NOMO-1 treated with DMSO at 0.1 percent for 48 hours (cell line): ENCODE measurements at regions not wholly inside any gene's neighbourhood (a gene's known extent, or its start where the extent isn't known, plus 50 kb on each side); places are given as distances from the start of the nearest gene placed in this dataset.

Source experiments
- DNase-seq: peaks from one replicate; lab custom pipeline; 2025; ENCODE audit not compliant: unreplicated experiment; lab: John Stamatoyannopoulos, UW

DNA sequence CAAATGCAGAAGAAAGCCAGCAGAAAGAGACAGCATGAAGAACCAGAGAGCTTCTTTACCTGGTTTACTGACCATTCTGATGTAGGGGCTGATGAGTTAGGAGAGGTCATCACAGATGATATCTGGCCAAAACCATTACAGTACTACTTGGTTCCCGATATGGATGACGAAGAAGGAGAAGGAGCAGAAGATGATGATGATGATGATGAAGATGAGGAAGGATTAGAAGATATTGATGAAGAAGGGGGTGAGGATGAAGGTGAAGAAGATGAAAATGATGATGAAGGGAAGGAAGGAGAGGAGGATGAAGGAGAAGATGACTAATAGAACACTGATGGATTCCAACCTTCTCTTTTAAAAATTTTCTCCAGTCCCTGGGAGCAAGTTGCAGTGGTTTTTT, 178.2 kb upstream of the CRY1 start:
- DNase-seq = no peak

DNA sequence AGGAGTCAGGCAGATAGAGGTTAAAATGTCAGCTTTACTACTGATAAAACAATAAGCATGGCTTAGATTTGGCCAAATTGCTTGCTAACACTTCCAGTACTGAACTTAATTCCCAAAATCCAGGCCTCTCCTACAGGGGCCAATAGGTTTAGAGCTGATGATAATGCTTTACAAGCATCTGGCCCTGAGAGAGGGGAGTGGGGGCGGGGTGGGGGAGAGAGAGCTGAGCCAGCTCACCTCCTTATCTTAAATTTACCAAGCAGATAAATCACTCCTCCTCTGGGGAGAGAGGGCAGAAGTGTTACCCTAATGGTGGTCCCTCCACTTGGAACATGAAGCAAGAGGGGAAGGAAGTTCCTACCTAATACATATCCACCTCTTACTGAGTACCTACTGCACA, 182.2 kb upstream of the CRY1 start:
- no peak for DNase-seq

DNA sequence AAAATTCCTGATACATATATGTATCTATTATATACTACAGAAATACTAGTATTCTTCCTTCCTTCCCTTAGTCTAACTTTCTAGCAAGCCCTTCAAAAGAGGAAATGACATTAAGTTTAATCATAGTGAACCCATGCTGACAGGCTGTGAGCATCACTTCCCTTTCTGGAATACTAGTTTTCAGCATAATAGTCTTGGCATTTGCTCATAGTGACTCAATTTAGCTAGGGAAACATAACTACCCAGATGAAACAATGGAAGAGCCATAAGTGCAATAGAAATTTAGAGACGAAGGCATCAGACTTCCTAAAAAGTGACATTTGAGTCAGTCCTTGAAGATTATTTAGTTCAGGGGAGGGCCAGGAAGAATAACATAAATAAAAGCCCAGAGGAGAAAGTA, 184.5 kb upstream of the CRY1 start:
- peak; percentile 85 for DNase-seq

DNA sequence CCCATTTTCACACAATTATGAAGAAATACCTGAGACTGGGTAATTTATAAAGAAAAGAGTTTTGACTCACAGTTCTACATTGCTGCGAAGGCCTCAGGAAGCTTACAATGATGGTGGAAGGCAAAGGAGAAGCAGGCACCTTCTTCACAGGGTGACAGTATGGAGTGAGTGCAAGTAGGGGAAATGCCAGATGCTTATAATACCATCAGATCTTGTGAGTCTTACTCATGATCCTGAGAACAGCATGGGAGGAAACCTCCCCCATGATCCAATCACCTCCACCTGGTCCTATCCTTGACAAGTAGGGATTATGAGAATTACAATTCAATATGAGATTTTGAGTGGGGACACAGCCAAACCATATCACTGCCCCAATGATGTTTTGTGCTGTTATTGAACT, 189.3 kb upstream of the CRY1 start:
- DNase-seq = no peak

DNA sequence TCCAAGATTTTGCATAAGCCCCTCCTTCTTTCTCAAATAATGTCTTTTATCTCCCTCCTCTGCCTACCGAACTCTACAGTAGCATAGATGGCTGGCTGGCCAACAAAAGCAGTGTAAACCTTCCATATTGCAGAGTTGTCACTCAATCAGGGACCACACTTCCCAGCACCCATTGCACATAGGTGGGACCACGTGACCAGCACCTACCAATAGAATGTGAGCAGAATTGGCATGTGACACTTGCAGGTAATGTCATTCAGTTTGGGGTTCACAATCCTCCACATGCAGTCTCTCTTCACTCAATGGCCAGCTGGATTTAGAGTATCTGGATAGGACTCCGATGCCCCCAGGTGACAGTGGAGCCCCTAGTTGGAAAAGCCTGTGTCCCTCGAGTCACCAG, 190.3 kb upstream of the CRY1 start:
- DNase-seq = no peak

DNA sequence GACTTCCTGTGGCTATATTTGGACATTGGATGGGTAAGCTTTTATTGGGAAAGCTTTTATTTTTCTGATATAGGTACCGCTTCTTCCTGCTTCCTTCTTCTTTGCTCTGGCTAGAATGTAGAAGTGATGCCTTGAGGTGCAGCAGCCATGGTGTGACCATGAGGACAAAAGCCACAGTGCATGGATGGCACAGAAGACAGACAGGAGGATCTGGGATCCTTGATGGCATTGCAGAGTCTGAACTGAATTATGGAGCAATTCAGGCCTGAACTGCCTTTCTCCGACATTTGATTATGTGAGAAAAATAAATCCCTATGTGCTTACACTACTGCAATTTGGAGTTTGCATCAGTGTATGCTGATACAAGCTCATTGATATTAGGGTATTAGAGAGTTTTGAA, 191.3 kb upstream of the CRY1 start:
- DNase-seq = no peak

DNA sequence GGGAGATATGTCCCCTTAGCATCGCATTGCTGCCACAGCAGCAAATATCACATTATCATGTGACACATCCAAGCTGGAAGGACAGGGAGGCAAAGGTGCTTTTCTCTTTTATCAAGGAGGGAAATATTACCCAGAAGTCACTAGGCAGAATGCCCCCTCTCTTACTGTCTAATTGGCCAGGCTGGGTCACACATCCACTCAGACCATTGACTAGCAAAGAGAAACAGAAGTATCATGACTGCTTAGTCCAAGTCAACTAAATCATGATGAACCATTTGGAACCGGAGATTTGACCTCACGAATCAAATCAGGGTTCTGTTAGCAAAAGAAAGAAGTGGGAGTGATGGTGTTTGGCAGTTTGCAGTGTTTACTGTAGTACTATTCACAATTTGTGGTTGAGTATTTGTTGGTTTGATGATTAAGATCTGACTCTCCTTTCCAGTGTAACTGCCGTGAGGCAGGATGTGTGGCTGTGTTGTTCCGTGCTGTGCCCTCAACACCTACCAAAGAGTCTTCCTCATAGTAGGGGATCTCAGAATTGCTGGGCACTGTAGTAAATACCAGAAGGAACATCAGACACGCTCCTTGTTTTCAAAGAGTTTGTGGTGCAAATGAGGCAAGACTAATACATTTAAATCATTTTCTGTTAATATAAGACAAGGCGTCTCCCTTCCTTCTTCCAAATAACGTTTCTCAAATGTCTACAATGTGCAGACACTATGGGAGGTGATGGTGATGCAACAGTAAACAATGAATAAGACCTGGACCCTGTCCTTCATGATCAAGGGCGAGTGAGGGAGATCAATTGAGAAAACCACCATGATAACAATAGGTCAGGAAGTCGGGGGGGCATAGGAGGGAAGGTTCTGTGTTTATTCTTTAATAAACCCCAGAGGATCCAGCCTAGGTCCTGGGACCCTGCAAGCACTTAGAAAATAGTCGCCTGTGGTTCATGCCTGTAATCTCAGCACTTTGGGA, 194.4 kb upstream of the CRY1 start:
- no peak for DNase-seq

DNA sequence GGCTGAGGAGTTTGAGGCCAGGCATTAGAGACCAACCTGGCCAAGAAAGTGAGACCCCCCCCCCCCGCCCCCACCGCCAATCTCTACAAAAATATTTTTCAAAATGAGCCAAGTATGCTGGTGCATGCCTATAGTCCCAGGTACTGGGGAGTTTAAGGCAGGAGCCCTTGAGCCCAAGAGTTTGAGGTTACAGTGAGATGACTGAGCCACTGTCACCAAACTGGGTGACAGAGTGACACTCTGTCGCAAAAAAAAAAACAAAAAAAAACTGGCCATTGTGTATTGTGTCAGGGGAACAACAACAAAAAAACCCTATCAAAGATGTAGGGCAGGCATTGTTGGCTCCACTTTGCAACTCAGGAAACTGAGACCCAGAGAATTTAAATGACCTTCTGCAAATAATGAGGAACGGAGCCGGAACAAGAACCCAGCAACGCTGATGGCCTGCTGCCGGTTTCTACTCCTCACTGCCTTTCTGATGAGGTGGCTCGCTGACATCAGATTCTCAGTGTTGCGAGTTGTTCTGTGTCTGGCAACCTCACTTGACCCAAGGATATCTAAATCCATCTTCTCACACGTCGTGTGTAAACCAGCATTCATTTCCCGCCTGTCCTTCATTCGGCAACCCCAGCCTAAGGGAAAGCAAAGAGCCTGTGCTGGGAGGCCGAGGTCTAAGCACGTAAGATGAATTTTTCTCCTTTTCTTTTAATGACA, 195.2 kb upstream of the CRY1 start:
- DNase-seq = no peak

DNA sequence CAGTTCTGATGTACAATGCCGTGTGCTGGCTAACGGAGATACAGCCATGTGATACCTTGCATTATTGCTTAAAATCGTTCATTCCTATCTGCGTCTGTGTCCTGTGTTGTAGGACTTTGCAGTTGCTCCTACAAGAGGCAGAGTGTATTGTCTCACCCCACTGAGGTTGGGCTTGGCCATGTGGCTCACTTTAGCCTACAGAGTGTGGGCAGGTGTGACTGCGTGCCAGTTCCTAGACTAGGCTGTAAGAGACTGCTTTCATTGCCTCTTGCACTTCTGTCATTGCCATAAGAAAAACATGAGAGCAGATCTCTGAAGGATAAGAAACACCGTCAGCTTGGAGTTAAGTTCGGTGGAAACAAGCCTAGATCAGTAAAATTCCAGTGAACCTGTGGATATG, 197.7 kb upstream of the CRY1 start:
- DNase-seq = no peak

DNA sequence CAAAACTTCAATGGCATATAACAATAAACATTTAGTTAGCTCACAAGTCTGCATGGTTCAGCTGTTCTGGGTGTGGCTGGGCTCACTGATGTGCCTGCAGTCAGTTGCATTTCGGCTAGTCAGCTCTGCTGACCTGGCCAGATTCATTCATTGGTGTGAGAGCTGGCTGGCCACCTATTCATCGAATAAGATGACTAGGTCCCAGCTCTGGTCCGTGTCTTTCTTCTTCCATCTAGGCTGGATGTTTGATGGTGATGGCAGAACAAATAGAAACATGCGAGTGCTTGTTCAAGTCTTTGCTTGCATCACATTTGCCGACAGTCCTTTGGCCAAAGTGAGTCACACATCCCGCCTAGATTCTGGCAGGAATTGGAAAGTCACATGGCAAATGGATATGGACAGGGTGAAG, 203.3 kb upstream of the CRY1 start:
- DNase-seq = no peak

DNA sequence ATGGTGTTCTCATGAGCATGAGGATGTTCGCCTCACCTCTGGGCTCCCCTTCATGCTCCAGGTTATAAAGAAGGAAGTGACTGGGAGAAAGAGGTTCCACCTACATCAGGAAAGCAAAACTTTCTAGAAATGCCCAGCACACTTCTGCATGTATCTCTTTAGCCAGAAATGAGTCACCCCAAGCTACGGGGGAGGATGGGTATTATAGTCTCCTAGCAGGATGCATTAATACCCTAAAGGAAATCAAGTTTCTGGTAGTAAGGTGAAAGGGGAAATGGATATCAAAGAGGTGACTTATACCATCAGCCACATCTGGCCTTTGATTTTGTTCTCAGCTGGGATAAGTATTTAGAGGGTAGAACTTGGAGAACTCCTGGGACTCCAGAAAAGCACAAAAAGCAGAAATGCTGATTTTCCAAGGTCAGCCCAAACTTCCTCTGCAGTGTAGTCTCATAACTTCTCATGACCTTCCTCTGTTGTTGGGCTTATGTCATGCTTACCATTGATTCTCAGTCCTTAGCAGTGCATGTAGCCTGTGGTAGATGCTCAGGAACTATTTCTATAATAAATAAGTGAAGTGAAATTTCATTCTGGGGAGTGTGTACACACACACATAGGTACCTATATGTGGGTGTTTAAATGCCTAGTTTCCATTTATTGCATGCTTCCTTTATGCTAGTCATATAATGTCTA, 209.4 kb upstream of the CRY1 start:
- DNase-seq = no peak

DNA sequence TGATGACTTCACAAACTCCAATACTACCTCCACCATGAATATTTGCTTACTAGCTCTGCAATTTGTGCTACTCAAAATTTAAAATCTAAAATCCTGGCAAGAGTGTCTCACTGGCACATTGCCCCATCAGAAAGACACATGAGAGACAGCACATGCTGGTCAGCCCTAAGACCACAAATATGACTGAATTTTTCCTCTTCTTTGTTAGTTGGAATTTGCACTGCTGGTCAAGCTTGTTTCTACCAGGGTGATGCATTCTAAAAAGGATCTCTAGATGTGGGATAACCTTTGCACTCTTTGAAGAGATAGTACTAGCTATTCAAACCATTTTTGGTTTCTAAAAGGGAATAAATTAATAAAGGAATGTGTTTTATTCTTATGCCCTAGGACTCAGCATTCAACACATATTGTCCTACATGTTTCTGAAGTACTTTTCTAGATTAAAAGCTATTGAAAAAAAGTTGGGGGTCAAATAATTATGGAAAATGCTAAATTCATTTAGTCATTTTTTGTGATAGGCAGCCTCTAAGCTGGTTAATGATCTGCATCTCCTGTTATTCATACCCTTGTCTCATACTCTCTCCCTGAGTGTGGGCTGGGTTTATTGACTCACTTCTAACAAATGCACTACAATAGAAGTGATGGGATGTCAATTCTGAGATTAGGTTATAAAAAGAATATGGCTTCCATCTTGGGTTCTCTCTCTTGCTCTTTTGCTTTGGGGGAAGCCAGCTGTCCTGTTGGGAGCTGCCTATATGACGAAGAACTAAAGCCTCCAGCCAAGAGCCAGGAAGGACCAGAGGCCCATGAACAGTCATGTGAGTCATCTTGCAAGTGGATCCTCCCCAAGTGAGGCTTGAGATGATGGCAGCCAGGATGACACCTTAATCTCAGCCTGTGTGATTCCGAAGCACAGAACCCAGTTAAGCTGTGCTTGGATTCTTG, 211.5 kb upstream of the CRY1 start:
- no peak for DNase-seq

DNA sequence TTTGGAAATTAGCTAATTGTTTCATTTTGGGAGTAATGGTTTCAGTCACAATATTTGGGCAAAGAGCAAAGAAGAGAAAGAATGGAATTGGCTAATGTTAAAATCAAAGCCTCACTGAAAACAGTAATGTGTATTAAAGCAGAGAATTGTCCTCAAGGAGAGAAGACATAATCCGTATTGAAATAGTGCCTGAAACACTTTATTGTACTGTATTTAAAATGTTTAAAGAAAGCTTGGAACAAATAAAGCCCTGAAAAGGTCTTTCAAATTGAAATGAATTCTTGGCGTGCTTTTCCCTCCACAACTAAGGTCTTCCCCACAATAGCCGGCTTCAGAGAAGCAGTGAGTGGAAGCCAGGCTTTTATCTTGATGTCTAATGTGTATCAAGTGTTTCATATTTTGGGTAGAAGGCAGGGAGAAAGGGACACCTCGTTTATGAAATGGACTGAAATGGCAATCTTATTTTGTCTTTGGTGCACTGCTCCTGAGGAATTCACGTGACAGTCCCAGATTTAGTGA, 212.9 kb upstream of the CRY1 start:
- no peak for DNase-seq

DNA sequence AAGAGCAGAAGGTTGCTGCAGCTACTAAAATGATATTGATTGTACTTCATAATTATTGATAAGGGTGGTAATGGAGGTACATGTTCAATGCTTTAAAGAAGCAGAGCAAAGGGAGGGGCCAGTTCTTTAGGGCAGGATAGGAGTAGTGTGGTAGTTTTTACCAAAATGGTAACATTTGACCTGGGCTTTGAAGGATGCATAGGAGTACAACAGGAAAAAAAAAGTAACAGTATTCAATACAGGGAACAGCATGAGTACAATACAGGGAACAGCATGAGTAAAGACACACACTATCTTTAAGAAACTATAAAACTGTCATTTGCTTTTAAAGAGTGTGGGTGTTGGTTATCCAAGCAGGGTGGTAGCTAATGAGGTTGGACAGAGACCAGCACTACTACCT, 215.0 kb upstream of the CRY1 start:
- DNase-seq = no peak

DNA sequence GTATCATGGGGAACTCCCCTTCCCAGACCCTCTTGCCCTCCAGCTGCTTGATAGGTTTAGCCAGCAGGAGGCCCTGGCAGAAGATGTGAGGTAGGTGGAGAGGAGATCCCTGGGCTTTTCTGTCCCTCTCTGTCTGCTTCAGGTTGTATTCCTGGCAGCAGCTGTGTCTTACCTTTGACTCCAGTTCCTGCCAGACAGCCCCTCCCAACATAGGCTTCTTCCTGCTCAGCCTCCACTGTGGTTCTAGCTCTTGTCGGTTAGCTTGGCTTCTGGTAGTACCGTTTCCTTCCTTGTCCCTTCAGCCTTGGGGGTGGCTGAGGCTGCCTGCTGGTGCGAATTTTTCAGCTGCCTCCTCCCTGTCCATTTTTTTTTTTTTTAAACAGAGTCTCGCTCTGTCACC, 215.7 kb upstream of the CRY1 start:
- DNase-seq = no peak

DNA sequence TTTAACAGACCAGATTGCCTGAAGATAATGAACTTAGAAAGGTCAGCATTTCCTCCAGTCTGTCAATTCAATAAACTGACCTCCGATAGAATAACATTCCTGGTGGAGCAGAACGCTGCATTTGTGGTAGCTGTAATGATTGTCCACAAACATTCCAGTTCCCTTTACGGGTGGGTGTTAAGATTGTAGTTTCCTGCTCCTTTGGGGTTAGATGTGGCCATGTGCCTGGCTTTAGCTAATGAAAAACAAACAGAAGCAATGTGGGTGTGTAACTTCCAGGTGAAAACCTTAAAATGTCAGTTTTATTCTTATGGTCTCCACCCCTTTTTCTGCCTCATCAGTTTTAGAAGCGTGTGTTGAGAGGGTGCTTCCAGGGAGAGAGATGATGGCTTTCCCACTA, 217.3 kb upstream of the CRY1 start:
- DNase-seq = no peak

DNA sequence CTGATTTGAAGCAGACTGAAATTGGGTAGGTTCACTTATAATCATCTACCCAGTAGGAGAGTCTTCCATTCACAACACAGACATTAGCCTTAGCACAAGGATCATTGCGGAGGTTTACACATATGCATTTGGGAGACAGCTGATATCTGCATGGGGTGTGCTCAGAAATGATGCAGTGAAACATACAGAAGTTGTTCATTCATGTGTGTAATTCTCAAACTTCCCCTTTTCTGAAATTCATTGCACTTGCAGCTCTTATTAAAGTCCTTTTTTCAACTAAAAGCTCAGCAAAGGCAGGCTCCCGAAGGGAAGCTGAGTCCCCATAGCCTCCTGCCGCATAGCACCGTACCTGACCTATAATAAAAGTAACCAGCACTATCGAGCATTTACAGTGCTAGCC, 218.3 kb upstream of the CRY1 start:
- peak; percentile 24 for DNase-seq

DNA sequence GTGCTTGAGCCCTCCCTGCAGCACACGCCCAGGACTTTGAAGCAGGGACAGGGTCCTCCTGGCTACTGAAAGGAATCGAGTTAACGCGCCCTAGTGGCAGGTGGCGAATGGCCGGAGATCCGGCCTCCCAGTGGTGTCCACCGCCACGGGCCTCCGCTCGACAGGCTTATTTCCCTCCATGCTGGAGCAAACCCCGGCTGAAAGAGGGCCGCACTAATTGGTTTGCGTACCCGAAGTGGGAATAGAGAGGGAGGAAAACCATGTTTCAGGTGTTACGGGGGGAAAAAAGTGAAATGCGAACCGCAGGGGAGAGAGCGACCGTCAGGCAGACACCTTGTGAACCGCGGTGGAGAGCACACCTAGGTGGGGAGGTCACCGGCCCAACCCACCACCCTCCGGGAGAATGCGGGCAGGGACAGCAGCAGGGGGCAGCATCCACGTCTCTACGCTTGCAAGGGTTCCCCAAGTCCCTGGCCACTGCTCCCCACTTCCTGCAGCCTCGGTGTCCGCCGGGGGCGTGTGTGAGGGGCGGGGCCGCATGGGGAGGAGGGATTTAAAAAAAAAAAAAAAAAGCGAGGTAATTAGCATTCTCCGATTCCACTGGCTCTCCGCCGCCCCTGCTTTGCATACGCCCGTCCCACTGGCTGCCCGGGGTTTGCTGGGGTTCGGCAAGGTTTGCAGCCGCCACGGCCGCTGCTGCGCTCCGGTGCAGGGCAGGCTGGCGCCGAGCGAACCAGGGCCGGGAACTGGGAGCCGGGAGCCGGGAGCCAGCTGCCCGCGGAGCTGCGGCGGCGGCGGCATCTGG, 224.6 kb upstream of the CRY1 start:
- peak; percentile 88 for DNase-seq

DNA sequence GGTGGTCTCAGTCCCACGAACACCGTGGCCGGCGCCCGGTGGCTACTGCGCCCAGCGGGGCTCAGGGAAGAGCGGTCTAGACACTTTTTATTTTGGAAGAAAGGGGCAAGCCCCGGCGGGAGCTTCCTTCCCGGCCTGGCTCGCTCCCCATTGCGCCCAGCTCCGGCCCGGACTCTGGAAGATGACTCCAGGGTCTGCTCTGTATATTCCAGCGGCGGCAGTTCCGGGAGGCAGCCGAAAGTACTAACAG, 225.1 kb upstream of the CRY1 start:
- DNase-seq = no peak
